T-helper 2 cell (primary cell): ENCODE measurements at regions not wholly inside any gene's neighbourhood (a gene's known extent, or its start where the extent isn't known, plus 50 kb on each side); places are given as distances from the start of the nearest gene placed in this dataset.

Experiments
- DNase-seq, 5 experiments: peaks; one replicate each; pipeline versions ENCODE4 v3.0.0 to v3.0.0-alpha.2; 2012 to 2022

DNA sequence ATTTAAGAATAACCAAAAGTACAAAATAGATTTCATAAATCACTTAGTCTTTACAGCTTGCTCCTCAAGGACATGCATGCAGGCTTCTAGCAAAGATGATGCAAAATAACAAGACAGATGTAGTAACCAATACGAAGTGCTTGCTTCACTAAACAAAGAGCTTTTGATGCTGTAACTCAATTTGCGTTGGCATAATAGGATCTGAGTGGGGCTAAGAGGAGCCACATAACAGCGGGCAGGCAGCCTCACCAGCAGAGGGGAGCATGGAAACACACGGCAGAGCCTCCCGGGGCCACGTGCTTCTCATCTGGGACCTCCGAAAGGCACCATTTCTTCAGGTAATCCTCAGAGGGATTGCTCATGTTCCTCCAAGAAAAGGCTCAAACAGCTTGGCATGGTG is 139.7 kb downstream of the C5orf15 start:
- DNase-seq = no peak

DNA sequence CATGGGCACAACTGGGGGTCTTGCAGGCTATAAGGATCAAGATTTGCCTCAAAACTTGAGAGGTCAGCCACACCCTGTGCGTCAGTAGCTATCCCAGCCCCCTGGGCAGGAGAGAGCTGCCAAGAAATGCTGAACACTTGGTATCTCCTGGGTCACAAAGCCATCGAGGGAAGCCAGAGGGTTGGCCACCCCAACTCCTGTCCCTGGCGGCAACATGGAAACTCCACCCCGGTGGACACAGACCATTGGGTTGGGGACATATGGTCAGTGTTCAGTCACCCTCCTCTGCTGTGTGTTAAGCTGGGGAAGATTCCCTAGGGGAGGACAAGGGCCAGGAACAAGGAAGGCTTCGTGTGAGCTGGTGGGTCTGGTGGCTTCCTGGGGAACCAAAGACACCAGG is 140.6 kb downstream of the C5orf15 start:
- no peak for DNase-seq

DNA sequence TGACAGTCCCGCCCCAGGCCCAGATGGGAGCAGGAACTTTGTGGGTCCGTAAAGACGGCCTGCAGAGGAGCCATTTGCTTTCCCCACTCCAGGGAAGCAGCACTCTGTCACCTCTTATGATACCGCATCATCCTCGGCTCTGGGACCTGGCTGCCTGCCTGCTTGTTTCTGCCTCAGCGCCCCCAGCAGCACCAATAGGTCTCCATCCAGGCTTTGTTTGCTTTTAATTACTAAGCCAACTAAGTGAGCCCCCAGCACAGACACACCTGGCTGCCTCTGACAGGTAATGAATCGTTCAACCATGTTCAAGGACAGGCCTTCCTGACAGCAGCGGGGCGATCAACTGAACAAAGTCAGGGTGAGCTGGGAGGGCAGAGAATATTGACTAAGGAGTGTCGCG is 141.4 kb downstream of the C5orf15 start:
- no peak for DNase-seq

- peak in 2 of 5 experiments; percentile 38 to 52 for DNase-seq
These were observed 142.7 kb downstream of the C5orf15 start for GRCh38 chr5:133825631-133826289.

- no peak for DNase-seq
These were observed 143.7 kb downstream of the C5orf15 start for GRCh38 chr5:133824661-133825254.

DNA sequence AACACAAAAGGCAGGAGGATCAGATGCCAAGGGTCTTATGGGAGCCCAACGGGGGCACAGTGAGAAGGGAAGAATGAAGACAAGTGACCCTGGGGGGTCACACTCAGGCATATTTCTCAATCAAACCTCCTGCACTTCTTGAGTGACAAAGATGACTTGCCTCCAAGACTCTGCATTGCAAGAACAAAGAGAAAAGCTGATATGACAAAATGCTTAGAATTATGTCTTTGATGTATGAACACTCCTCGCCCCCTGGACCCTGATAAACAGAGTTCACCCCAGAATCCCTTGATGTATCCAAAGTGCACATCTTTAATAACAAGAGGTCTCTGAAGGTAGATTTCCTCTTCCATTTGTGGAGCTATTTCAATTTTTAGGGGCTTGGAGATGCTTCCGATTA is 146.5 kb downstream of the C5orf15 start:
- no peak for DNase-seq

GRCh38 chr5:133821311-133821741 is 147.1 kb downstream of the C5orf15 start:
- no peak for DNase-seq

GRCh38 chr5:133820507-133820906 is 147.9 kb downstream of the C5orf15 start:
- no peak for DNase-seq

DNA sequence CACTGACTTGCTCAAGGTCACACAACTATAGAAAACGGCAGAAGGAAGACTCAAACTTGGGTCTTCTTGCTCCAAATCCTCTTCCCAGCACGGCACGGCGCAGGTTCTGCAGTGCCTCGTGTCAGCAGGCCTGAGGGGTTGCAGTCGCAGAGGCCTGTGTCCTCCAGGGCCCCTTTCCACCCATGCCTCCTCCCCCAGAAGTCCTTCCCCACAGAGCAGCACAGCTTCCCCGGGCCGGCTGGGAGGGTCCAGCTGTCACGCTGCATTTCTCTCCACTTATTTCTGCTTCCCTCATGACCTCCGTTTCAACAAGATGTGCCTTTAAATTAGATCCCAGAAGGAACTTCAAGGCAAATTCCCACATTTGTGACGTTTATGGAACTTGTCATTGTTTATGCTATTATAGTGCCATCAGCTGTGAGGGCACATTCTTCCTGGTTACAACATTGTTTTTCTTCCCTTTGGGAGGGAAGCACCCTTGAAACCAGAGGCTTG is 148.4 kb downstream of the C5orf15 start:
- no peak for DNase-seq

GRCh38 chr5:133818869-133819600 is 149.4 kb downstream of the C5orf15 start:
- DNase-seq = no peak

DNA sequence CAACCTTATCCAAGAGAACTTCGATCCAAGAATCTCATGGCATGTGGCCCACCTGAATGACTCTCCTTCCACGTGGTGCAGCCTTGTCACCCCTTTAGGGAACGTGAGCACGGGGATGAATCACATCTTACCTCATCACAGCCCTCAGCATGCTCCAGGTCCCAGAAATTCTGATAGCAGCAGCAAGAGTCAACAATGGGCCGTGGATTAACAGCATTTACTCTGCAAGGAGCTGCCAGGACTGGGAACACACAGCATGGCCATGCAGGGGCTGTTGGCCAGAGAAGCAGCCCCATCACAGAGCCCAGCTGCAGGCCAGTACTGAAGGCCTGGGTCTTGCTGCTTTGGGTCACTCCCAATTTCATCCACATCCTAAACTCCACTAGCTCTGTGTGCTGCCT is 150.4 kb downstream of the C5orf15 start:
- DNase-seq = no peak

- no peak for DNase-seq
These were observed 151.0 kb downstream of the C5orf15 start for GRCh38 chr5:133817456-133817855.

- DNase-seq = no peak
These were observed 151.6 kb downstream of the C5orf15 start for GRCh38 chr5:133816791-133817190.

- no peak for DNase-seq
These were observed 154.3 kb downstream of the C5orf15 start for GRCh38 chr5:133814152-133814551.

GRCh38 chr5:133811168-133811567 is 157.3 kb downstream of the C5orf15 start:
- DNase-seq = no peak

- DNase-seq = no peak
These were observed 158.6 kb downstream of the C5orf15 start for GRCh38 chr5:133809801-133810200.

- DNase-seq = no peak
These were observed 161.1 kb downstream of the C5orf15 start for GRCh38 chr5:133807348-133807747.

DNA sequence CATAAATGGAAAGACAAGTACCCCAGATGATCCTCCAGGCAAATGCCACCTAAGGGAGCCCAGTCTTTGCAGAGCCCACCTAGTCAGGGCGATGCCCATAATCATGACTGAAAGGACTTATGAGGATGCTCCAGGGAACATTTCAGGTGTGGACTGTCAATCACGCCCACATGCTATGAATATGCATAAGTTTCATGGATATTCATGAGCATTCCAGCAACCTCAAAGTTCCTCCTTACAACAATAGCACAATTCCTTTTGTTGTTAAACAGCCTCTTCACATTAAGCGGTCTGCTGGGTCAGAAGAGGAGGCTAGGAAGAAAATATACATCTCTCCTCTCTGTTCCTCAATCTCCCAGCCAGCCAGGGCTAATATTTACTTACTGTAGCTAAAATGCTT is 161.6 kb downstream of the C5orf15 start:
- no peak for DNase-seq

GRCh38 chr5:133801955-133802751 is 166.3 kb downstream of the C5orf15 start:
- no peak for DNase-seq

DNA sequence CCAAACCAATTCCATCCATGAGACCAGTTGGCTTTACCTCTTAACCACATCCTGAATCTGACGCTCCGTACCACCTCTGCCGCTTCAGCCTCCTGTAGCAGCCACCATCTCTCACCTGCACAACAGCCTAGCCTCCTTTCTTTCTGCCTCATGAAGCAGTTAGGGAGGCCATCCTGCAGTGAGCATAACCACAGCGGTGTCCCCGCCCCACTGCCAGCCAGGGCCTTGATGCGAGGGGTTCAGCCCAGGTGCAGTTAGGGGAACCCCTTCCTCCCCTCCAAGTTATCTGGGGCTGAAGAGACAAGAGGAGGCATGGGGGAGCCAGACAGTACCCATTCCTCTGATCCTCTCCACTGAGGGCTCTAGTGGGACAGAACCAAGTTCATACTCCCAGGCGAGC is 167.0 kb downstream of the C5orf15 start:
- DNase-seq = no peak

DNA sequence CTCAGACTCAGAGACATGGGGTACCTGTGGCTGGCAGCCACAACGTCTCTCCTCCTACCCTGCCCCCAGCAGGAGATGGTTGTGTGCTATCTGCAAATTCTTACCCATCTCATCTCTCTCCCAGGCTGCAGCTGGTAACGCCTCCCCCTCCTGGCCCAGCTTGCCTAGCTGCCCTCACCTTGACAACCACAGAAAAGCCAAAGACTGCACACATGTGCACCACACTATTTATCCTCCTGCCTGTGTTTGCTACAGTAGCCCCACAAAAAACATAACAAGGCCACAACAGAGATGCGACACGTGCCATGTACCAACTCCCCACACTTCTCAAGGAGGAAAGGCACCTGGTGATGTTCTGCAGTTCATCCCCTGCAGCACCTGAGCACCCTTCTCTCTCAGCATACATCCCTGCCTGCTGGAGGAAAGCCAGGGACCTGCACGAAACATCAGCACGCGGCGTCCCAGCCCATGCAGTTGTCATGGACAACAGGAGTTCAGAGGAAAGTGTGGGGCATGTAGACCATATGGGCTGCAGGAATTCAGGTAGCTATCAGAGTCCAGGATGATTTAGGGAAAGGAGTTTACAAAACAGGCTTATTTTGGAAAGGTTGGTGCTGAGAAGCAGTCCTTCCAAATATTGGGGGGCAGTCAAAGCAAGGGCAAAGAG is 168.7 kb downstream of the C5orf15 start:
- DNase-seq = no peak

- no peak for DNase-seq
These were observed 171.3 kb downstream of the C5orf15 start for GRCh38 chr5:133797167-133797566.
